Testis (tissue), 2 donors: ENCODE measurements at regions not wholly inside any gene's neighbourhood (a gene's known extent, or its start where the extent isn't known, plus 50 kb on each side); places are given as distances from the start of the nearest gene placed in this dataset.

Experiments used
- CTCF ChIP-seq, 3 experiments: fragments of 450-650 bp in 2 of 3; fragments of 200-600 bp in 1 of 3; sonication (generic) in 1 of 3; IDR thresholded peaks; one replicate each; pipeline ENCODE4 v1.5.1; 2016 to 2019; ENCODE audit warnings: antibody characterized with exemption in 3 of 3, mild to moderate bottlenecking in 2 of 3, moderate library complexity in 1 of 3
- POLR2A ChIP-seq: fragments of 450-650 bp; IDR thresholded peaks from one replicate; pipeline ENCODE4 v1.6.1; 2017; ENCODE audit warnings: antibody characterized with exemption, mild to moderate bottlenecking, moderate library complexity

GRCh38 chr5:174311531-174312269 lies 266.2 kb downstream of the NSG2 start:
- TF ChIP-seq CTCF (IDR thresholded peaks at IDR 0.05) (peak; percentile 90 to 94 (median 91)), POLR2A (no peak)
